DOHH2 (cell line): ENCODE measurements at regions not wholly inside any gene's neighbourhood (a gene's known extent, or its start where the extent isn't known, plus 50 kb on each side); places are given as distances from the start of the nearest gene placed in this dataset.

Experiments used
- H3F3A ChIP-seq: fragments of 200-600 bp; sonication (generic), shearing (Covaris generic); 2 replicates; pipeline ENCODE4 v1.6.0; 2016; ENCODE audit warnings: antibody characterized with exemption, mild to moderate bottlenecking; ENCODE audit not compliant: control insufficient read depth, insufficient read depth
- H3K27ac ChIP-seq: fragments of 200-600 bp; sonication (generic); 2 replicates; pipeline ENCODE4 v1.5.1; 2014; ENCODE audit warnings: low read depth, mild to moderate bottlenecking, low read length, moderate library complexity
- H3K27me3 ChIP-seq: fragments of 200-600 bp; sonication (generic); 2 replicates; pipeline ENCODE4 v1.6.1; 2014; ENCODE audit warnings: mild to moderate bottlenecking, low read length, mixed read lengths; ENCODE audit not compliant: control insufficient read depth
- H3K36me3 ChIP-seq: fragments of 200-600 bp; sonication (generic); 2 replicates; pipeline ENCODE4 v1.6.1; 2014; ENCODE audit warnings: mild to moderate bottlenecking, low read length, moderate library complexity, mixed read lengths; ENCODE audit not compliant: control insufficient read depth
- H3K4me1 ChIP-seq: fragments of 200-600 bp; sonication (generic); 2 replicates; pipeline ENCODE4 v1.6.1; 2014; ENCODE audit warnings: mild to moderate bottlenecking, low read length, mixed read lengths; ENCODE audit not compliant: control insufficient read depth
- H3K4me2 ChIP-seq: fragments of 200-600 bp; sonication (generic); 2 replicates; pipeline ENCODE4 v1.6.0; 2014; ENCODE audit warnings: mild to moderate bottlenecking, low read length, moderate library complexity
- H3K4me3 ChIP-seq: fragments of 200-600 bp; sonication (generic); 2 replicates; pipeline ENCODE4 v1.5.1; 2014; ENCODE audit warnings: mild to moderate bottlenecking, low read length, mixed read lengths
- H3K79me2 ChIP-seq: fragments of 200-600 bp; sonication (generic); 2 replicates; pipeline ENCODE4 v1.6.1; 2014; ENCODE audit warnings: mild to moderate bottlenecking, low read length, mixed read lengths; ENCODE audit not compliant: control insufficient read depth
- H3K9me2 ChIP-seq: fragments of 200-600 bp; sonication (generic); replicated peaks from 2 replicates; pipeline ENCODE4 v1.6.1; 2014; ENCODE audit warnings: mild to moderate bottlenecking, low read length, mixed read lengths; ENCODE audit not compliant: control insufficient read depth
- H3K9me3 ChIP-seq: fragments of 200-600 bp; sonication (generic); 2 replicates; pipeline ENCODE4 v1.6.1; 2014; ENCODE audit warnings: antibody characterized with exemption, low read length, mixed read lengths; ENCODE audit not compliant: control insufficient read depth, insufficient read depth
- H4K20me1 ChIP-seq: fragments of 200-600 bp; sonication (generic); 2 replicates; pipeline ENCODE4 v1.6.0; 2014; ENCODE audit warnings: low read depth, mild to moderate bottlenecking, antibody characterized with exemption, low read length, moderate library complexity; ENCODE audit not compliant: control insufficient read depth, insufficient read depth
- CTCF ChIP-seq: fragments of 200-600 bp; sonication (generic); IDR thresholded peaks from one replicate; pipeline ENCODE4 v1.5.1; 2014; ENCODE audit warnings: antibody characterized with exemption, mild to moderate bottlenecking, low read depth, low read length; ENCODE audit not compliant: poor library complexity, severe bottlenecking
- EZH2phosphoT487 ChIP-seq: fragments of 200-600 bp; sonication (generic); IDR thresholded peaks from 2 replicates; pipeline ENCODE4 v1.6.1; 2017; ENCODE audit warnings: borderline replicate concordance, mild to moderate bottlenecking, antibody characterized with exemption, low read length, moderate library complexity, mixed read lengths

GRCh38 chr3:5298453-5298852 is 110.9 kb downstream of the EDEM1 start:
- H3K9me2 ChIP-seq: no peaks in the 10 kb centered on the region
- H3K27ac ChIP-seq: no peak overlapping the region
- H3K4me1 ChIP-seq: peaks cover 12% of the 10 kb centered on the region
- H3K36me3 ChIP-seq: no peaks in the 10 kb centered on the region
- H3K4me2 ChIP-seq: no peak overlapping the region
- H3K27me3 ChIP-seq: peaks cover 3% of the 10 kb centered on the region; the same call in 1 of the 2 replicates
- TF ChIP-seq CTCF (no peak), EZH2phosphoT487 (no peak)
- no peaks in the 10 kb centered on the region for H3F3A ChIP-seq
- H4K20me1 ChIP-seq: no peaks in the 10 kb centered on the region
- H3K79me2 ChIP-seq: no peaks in the 10 kb centered on the region
- H3K9me3 ChIP-seq: no peaks in the 10 kb centered on the region
- H3K4me3 ChIP-seq: no peak overlapping the region

- peaks cover 3% of the 10 kb centered on the region; the same call in 1 of the 2 replicates for H3K27me3 ChIP-seq
- peaks cover 12% of the 10 kb centered on the region for H3K4me1 ChIP-seq
- H3K9me3 ChIP-seq: no peaks in the 10 kb centered on the region
- no peak overlapping the region for H3K4me2 ChIP-seq
- H3K9me2 ChIP-seq: no peaks in the 10 kb centered on the region
- H3K79me2 ChIP-seq: no peaks in the 10 kb centered on the region
- TF ChIP-seq EZH2phosphoT487: no peak
- no peak for TF ChIP-seq CTCF
- no peaks in the 10 kb centered on the region for H3F3A ChIP-seq
- H3K27ac ChIP-seq: no peak overlapping the region
- H4K20me1 ChIP-seq: no peaks in the 10 kb centered on the region
- H3K4me3 ChIP-seq: no peak overlapping the region
- no peaks in the 10 kb centered on the region for H3K36me3 ChIP-seq
Observed at GRCh38 chr3:5299161-5299560, 111.7 kb downstream of the EDEM1 start.

GRCh38 chr3:5300638-5301037 is 113.1 kb downstream of the EDEM1 start:
- no peaks in the 10 kb centered on the region for H3K79me2 ChIP-seq
- no peak for TF ChIP-seq EZH2phosphoT487
- TF ChIP-seq CTCF: no peak

More at GRCh38 chr3:5300638-5301037, 113.1 kb downstream of the EDEM1 start:
- H3K27me3 ChIP-seq: peaks cover 3% of the 10 kb centered on the region; the same call in 1 of the 2 replicates
- no peaks in the 10 kb centered on the region for H3K36me3 ChIP-seq
- H3K4me3 ChIP-seq: no peak overlapping the region
- H3K9me3 ChIP-seq: no peaks in the 10 kb centered on the region
- no peaks in the 10 kb centered on the region for H3K9me2 ChIP-seq
- H3K27ac ChIP-seq: no peak overlapping the region
- no peak overlapping the region for H3K4me2 ChIP-seq
- H4K20me1 ChIP-seq: no peaks in the 10 kb centered on the region
- no peaks in the 10 kb centered on the region for H3F3A ChIP-seq
- H3K4me1 ChIP-seq: peaks cover 12% of the 10 kb centered on the region
